Astrocyte (in vitro differentiated cells and primary cell): ENCODE measurements at regions not wholly inside any gene's neighbourhood (a gene's known extent, or its start where the extent isn't known, plus 50 kb on each side); places are given as distances from the start of the nearest gene placed in this dataset.

Experiments
- DNase-seq: peaks from one replicate; pipeline ENCODE4 v3.0.0-alpha.2; 2010; ENCODE audit warnings: low read depth
- FAIRE-seq: peaks from 2 replicates; lab custom pipeline; 2011; peaks lifted over from hg19 to GRCh38; lab: Jason Lieb, UNC
- H2AFZ ChIP-seq: 2 replicates; pipeline ENCODE4 v1.6.0; 2012; ENCODE audit warnings: low read depth, low read length, inconsistent platforms
- H3K27ac ChIP-seq: 2 replicates; pipeline ENCODE4 v1.5.1; 2011; ENCODE audit warnings: low read depth, low read length, inconsistent platforms
- H3K27me3 ChIP-seq: 2 replicates; pipeline ENCODE4 v1.6.0; 2011; ENCODE audit warnings: low read length, inconsistent platforms; ENCODE audit not compliant: insufficient read depth
- H3K36me3 ChIP-seq: 2 replicates; pipeline ENCODE4 v1.5.1; 2011; ENCODE audit warnings: low read length, inconsistent platforms; ENCODE audit not compliant: insufficient read depth
- H3K4me1 ChIP-seq: 2 replicates; pipeline ENCODE4 v1.5.1; 2011; ENCODE audit warnings: low read length, inconsistent platforms; ENCODE audit not compliant: insufficient read depth
- H3K4me2 ChIP-seq: 2 replicates; pipeline ENCODE4 v1.6.0; 2012; ENCODE audit warnings: low read length, inconsistent platforms
- H3K4me3 ChIP-seq: 2 replicates; pipeline ENCODE4 v1.5.1; 2011; ENCODE audit warnings: low read depth, mild to moderate bottlenecking, low read length, inconsistent platforms; ENCODE audit not compliant: insufficient read depth
- H3K79me2 ChIP-seq: 2 replicates; pipeline ENCODE4 v1.6.0; 2012; ENCODE audit warnings: mild to moderate bottlenecking, low read length, inconsistent platforms; ENCODE audit not compliant: insufficient read depth
- H3K9ac ChIP-seq: 2 replicates; pipeline ENCODE4 v1.6.0; 2012; ENCODE audit warnings: mild to moderate bottlenecking, low read length, inconsistent platforms
- H3K9me3 ChIP-seq: 2 replicates; pipeline ENCODE4 v1.5.1; 2012; ENCODE audit warnings: low read depth, mild to moderate bottlenecking, low read length, inconsistent platforms; ENCODE audit not compliant: insufficient read depth
- H4K20me1 ChIP-seq: 2 replicates; pipeline ENCODE4 v1.6.0; 2012; ENCODE audit warnings: low read length, inconsistent platforms; ENCODE audit not compliant: insufficient read depth
- H3K27ac Mint-ChIP-seq: one replicate; pipeline ENCODE4 v1.8.0; 2021; ENCODE audit warnings: mild to moderate bottlenecking, mixed read lengths; ENCODE audit not compliant: unreplicated experiment
- H3K27me3 Mint-ChIP-seq: one replicate; pipeline ENCODE4 v1.8.0; 2021; ENCODE audit warnings: low read depth, mixed read lengths; ENCODE audit not compliant: unreplicated experiment
- H3K36me3 Mint-ChIP-seq: one replicate; pipeline ENCODE4 v1.8.0; 2021; ENCODE audit warnings: low read depth, mixed read lengths; ENCODE audit not compliant: unreplicated experiment
- H3K4me1 Mint-ChIP-seq: one replicate; pipeline ENCODE4 v1.8.0; 2021; ENCODE audit warnings: low read depth, mixed read lengths; ENCODE audit not compliant: unreplicated experiment
- H3K4me3 Mint-ChIP-seq: one replicate; pipeline ENCODE4 v1.8.0; 2021; ENCODE audit warnings: mild to moderate bottlenecking, moderate library complexity, mixed read lengths; ENCODE audit not compliant: unreplicated experiment
- H3K9me3 Mint-ChIP-seq: one replicate; pipeline ENCODE4 v1.8.0; 2021; ENCODE audit warnings: mild to moderate bottlenecking, mixed read lengths; ENCODE audit not compliant: unreplicated experiment
- EZH2 ChIP-seq: IDR thresholded peaks from 2 replicates; pipeline ENCODE4 v1.6.1; 2012; ENCODE audit warnings: mild to moderate bottlenecking, low read length, inconsistent platforms; ENCODE audit not compliant: insufficient read depth
- TF ChIP-seq, protein P1 (sequence below): IDR thresholded peaks from 2 replicates; pipeline ENCODE4 v1.5.1; 2011; ENCODE audit warnings: low read depth, mild to moderate bottlenecking, inconsistent platforms, low read length, moderate library complexity; ENCODE audit not compliant: insufficient read depth

DNA sequence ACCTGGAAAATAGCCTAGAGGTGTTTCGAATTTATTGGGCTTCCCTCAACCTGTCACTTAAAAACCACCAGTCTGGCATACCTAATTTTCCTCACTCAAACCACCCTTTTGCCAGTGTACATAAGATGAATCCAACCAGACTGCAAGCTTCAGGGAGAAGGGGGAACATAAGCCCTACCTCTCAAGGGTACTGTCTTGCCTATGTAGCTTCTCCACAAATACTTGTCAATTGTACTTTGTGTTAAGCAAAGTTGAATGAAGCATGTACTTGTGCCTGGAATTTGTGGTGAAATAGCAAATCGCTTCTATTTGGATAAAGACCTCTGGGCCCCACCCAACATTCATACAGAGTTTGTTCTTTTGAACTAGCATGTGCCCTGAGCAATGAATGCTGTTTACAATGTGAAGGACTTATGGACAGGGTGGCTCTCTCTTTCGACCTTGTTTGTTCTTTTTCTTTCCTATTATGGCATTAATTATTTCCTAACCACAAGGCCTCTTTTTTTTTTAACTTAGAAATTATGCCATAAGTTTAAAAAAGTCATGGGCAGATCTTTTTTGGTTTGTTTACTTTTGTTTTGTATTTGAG lies 580.2 kb downstream of the EBF1 start:
- Mint-ChIP-seq H3K36me3 (no peaks in the 10 kb centered on the region), H3K4me1 (peaks cover 2% of the 10 kb centered on the region), H3K27ac (no peak overlapping the region), H3K9me3 (no peaks in the 10 kb centered on the region), H3K27me3 (no peaks in the 10 kb centered on the region), H3K4me3 (no peak overlapping the region)
- DNase-seq (no peak), FAIRE-seq (peak; percentile 68)
- TF ChIP-seq, protein P1, sequence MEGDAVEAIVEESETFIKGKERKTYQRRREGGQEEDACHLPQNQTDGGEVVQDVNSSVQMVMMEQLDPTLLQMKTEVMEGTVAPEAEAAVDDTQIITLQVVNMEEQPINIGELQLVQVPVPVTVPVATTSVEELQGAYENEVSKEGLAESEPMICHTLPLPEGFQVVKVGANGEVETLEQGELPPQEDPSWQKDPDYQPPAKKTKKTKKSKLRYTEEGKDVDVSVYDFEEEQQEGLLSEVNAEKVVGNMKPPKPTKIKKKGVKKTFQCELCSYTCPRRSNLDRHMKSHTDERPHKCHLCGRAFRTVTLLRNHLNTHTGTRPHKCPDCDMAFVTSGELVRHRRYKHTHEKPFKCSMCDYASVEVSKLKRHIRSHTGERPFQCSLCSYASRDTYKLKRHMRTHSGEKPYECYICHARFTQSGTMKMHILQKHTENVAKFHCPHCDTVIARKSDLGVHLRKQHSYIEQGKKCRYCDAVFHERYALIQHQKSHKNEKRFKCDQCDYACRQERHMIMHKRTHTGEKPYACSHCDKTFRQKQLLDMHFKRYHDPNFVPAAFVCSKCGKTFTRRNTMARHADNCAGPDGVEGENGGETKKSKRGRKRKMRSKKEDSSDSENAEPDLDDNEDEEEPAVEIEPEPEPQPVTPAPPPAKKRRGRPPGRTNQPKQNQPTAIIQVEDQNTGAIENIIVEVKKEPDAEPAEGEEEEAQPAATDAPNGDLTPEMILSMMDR = no peak
- TF ChIP-seq EZH2 = no peak
- Histone ChIP-seq H3K4me1 (peaks cover 5% of the 10 kb centered on the region), H2AFZ (no peak overlapping the region), H3K4me2 (no peak overlapping the region), H3K4me3 (no peak overlapping the region), H3K27me3 (no peaks in the 10 kb centered on the region), H3K9ac (no peak overlapping the region), H3K36me3 (no peaks in the 10 kb centered on the region), H3K27ac (no peak overlapping the region), H3K9me3 (no peaks in the 10 kb centered on the region), H3K79me2 (no peaks in the 10 kb centered on the region), H4K20me1 (no peaks in the 10 kb centered on the region)

DNA sequence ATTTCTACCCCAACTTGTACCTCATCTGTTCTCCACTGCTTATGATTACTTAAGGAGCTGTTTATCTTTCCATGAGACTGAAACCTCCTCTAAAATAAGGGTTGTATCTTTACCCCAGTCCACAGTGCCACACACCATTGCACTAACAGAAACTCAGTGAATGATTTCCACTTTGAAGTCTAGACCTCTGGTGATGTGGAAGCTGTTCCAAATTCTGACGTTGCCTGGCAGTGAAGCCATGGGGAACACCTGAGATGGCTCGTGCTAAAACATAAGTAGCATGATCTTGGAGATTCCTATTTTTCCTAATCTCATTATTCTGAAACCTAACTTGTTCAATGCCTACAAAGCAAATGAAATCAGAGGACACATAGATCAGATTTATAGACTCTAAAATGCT lies 583.2 kb downstream of the EBF1 start:
- no peak for FAIRE-seq
- peaks cover 15% of the 10 kb centered on the region for H3K4me1 ChIP-seq
- TF ChIP-seq, protein P1 = no peak
- TF ChIP-seq EZH2 = no peak
- no peak overlapping the region for H2AFZ ChIP-seq
- H3K4me1 Mint-ChIP-seq = peaks cover 10% of the 10 kb centered on the region
- no peak overlapping the region for H3K9ac ChIP-seq
- no peak for DNase-seq
- H3K27ac Mint-ChIP-seq = no peak overlapping the region
- no peaks in the 10 kb centered on the region for H3K9me3 ChIP-seq
- no peaks in the 10 kb centered on the region for H3K79me2 ChIP-seq
- H3K27me3 Mint-ChIP-seq = no peaks in the 10 kb centered on the region
- H3K4me3 Mint-ChIP-seq = no peak overlapping the region
- no peaks in the 10 kb centered on the region for H3K9me3 Mint-ChIP-seq
- no peak overlapping the region for H3K4me3 ChIP-seq
- no peaks in the 10 kb centered on the region for H4K20me1 ChIP-seq
- H3K27ac ChIP-seq = no peak overlapping the region
- no peaks in the 10 kb centered on the region for H3K36me3 Mint-ChIP-seq
- no peaks in the 10 kb centered on the region for H3K27me3 ChIP-seq
- no peaks in the 10 kb centered on the region for H3K36me3 ChIP-seq
- H3K4me2 ChIP-seq = no peak overlapping the region

DNA sequence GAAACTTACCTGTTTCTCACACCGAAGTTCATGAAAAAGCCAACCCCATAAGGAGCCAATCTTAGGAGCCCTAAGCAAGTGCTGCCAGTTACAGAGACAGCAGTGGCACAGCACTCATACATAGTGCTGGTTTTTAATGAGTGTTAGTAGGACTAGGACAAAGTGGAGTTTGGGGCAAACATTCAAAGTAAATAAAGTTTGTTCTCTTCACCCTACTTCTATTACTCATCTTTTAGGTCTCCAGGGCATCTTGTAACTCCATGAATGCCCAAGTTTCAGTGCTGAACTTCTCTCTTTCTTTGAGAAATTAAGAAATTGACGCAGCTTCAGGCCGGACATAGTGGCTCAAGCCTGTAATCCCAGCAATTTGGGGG lies 584.7 kb downstream of the EBF1 start:
- Mint-ChIP-seq H3K4me3 (no peak overlapping the region), H3K9me3 (peaks cover 1% of the 10 kb centered on the region), H3K36me3 (no peaks in the 10 kb centered on the region), H3K4me1 (peaks cover 10% of the 10 kb centered on the region), H3K27ac (peak overlapping the region; percentile 28), H3K27me3 (no peaks in the 10 kb centered on the region)
- H3K36me3 ChIP-seq = no peaks in the 10 kb centered on the region
- no peak overlapping the region for H3K9ac ChIP-seq
- H3K4me1 ChIP-seq = peaks cover 15% of the 10 kb centered on the region
- no peak for DNase-seq
- H4K20me1 ChIP-seq = no peaks in the 10 kb centered on the region
- TF ChIP-seq, protein P1 = no peak
- TF ChIP-seq EZH2 = no peak
- FAIRE-seq = no peak
- H3K27me3 ChIP-seq = no peaks in the 10 kb centered on the region
- no peaks in the 10 kb centered on the region for H3K9me3 ChIP-seq
- no peaks in the 10 kb centered on the region for H3K79me2 ChIP-seq
- peak overlapping the region; percentile 34 for H3K27ac ChIP-seq
- peak overlapping the region; percentile 48 for H3K4me2 ChIP-seq
- no peak overlapping the region for H3K4me3 ChIP-seq
- H2AFZ ChIP-seq = no peak overlapping the region
